ENCODE measurements at regions not wholly inside any gene's neighbourhood (a gene's known extent, or its start where the extent isn't known, plus 50 kb on each side); places are given as distances from the start of the nearest gene placed in this dataset.

DNA sequence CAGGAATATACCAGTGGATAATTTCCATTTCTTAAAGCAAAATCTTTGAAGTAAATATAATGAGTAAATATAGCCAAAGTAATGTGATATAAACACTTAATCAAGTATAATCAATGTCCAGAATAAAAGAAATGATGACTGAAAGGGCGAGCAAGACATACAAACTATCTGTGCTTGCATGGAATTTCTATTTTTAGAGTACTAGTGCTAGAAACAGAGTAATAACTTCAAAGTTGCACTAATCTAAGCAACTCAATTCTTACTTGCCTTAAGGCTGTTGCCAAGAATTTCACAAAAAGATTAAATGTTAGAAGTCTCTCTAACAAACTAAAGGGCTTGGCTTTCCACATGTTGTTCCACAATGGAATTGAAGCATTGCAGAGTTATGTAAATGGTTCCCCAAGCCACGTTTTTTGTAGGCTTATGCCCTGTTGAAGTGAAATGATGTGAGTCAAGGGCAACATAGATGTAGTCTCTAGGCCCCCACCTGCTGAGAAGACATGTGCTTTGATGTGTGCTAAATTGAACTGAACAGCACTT lies 175.0 kb upstream of the LMNTD1 start:
- no peak overlapping the region for H3K4me3 ChIP-seq
- intact Hi-C loops (cut with DNase I; ENCODE audit: low total_unique reads) = no loop called here

DNA sequence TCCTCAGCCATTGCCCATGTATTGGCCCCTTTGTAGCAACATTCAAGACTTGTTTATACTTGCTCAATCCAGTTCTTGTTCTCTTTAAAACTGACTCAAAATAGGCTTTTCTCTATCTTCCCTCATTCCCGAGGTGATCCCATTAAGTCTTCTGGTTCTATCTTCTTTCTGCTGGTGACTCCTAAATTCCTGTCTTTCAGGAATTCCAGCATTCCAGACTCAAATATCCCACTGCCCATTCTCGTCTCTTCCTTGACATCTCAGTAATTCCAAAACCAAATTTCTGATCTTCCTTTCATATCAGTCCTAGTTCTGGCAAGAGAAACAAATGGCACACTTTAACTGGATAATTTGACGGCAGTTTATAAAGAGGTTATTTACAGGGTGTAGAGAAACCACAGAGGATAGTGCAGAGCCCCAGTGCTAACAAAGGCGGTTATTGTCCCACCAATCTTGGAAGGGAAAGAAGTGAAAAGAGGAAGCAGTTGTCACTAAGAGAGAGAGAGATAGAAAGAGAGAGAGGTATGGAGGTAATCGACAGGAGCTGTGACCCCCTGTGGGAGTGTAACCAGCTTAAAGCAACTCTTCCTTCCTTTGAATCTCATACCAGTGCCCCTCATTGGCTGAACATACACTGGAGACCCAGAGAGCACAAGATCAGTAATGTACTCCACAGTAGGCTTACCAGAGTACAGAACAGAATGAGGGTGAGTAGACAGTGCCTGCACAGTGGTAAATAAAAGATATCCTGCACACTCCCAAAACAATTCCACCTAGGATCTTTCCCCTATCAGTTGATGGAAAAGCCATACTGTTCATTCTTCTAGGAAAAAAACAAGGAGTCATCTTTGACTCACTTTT lies 177.6 kb upstream of the LMNTD1 start:
- no peak for DNase-seq
- no peaks in the 10 kb centered on the region for H3K27me3 ChIP-seq
- H3K36me3 ChIP-seq = no peaks in the 10 kb centered on the region
- no peaks in the 10 kb centered on the region for H3K4me1 ChIP-seq
- H3K9me3 ChIP-seq = no peaks in the 10 kb centered on the region
- H3K27ac ChIP-seq = no peak overlapping the region
- no peak for TF ChIP-seq POLR2A (IDR thresholded peaks at IDR 0.05)
- TF ChIP-seq, protein P1, sequence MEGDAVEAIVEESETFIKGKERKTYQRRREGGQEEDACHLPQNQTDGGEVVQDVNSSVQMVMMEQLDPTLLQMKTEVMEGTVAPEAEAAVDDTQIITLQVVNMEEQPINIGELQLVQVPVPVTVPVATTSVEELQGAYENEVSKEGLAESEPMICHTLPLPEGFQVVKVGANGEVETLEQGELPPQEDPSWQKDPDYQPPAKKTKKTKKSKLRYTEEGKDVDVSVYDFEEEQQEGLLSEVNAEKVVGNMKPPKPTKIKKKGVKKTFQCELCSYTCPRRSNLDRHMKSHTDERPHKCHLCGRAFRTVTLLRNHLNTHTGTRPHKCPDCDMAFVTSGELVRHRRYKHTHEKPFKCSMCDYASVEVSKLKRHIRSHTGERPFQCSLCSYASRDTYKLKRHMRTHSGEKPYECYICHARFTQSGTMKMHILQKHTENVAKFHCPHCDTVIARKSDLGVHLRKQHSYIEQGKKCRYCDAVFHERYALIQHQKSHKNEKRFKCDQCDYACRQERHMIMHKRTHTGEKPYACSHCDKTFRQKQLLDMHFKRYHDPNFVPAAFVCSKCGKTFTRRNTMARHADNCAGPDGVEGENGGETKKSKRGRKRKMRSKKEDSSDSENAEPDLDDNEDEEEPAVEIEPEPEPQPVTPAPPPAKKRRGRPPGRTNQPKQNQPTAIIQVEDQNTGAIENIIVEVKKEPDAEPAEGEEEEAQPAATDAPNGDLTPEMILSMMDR (IDR thresholded peaks at IDR 0.05) = no peak
- intact Hi-C loops (cut with DNase I; ENCODE audit: low total_unique reads) = no loop called here
- H3K4me3 ChIP-seq = no peak overlapping the region

More for the DNA sequence above, 175.0 kb upstream of the LMNTD1 start:
- DNase-seq = no peak
- no peak for TF ChIP-seq POLR2A (IDR thresholded peaks at IDR 0.05)
- TF ChIP-seq, protein P1 (IDR thresholded peaks at IDR 0.05) = no peak
- no peaks in the 10 kb centered on the region for H3K9me3 ChIP-seq
- no peaks in the 10 kb centered on the region for H3K27me3 ChIP-seq
- no peaks in the 10 kb centered on the region for H3K4me1 ChIP-seq
- H3K36me3 ChIP-seq = no peaks in the 10 kb centered on the region
- H3K27ac ChIP-seq = no peak overlapping the region

DNA sequence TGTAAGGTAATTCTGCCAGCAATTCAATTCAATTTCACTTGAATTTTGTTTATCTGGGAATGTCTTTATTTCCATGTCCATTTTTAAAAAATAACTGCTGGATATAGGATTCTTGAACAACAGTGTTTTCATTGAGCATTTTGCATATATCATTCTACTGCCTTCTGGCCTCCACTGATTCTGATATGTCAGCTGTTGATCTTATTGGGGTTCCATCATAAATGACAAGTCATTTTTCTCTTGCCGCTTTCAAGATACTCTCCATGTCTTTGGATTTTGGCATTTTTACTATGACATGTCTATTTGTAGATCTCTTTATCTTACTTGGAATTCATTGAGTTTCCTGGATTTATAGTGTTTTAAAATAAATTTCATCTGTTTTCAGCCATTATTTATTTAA lies 180.5 kb upstream of the LMNTD1 start:
- intact Hi-C loops (cut with DNase I; ENCODE audit: low total_unique reads) = no loop called here
- Histone ChIP-seq H3K4me1 (no peaks in the 10 kb centered on the region), H3K4me3 (no peak overlapping the region), H3K27ac (no peak overlapping the region), H3K9me3 (no peaks in the 10 kb centered on the region), H3K27me3 (no peaks in the 10 kb centered on the region), H3K36me3 (no peaks in the 10 kb centered on the region)
- TF ChIP-seq, protein P1 (IDR thresholded peaks at IDR 0.05) = no peak
- TF ChIP-seq POLR2A (IDR thresholded peaks at IDR 0.05) = no peak
- DNase-seq = no peak

DNA sequence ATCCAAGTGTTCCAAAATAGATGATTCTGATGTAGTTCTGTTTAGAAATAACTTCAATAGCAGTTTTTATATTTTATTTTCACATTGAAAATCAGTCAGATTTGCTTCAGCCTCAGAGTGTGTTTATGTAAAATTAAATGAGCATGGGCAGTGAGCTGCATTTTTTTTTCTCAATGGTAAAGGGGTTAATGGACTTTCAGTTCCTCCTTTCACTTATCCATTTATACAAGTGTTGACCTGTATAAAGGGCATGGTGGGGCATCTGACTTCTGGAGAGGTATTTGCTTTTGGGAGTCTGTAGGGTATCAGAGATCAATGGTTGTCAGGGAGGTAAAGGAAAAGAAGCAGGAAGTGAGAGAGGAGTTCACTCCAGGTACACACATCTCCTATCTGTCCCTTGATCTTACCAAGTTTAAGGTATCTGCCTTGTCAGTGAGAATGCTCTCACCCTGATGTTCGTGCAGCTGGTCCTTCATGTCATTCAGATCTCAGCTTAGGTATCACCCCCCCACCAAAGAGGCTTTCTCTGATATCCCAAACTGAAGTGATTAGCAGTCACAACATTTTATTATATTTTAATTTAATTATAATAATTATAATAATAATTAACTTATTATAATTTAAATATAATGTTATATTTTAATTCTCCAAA lies 181.6 kb upstream of the LMNTD1 start:
- H3K4me1 ChIP-seq = no peaks in the 10 kb centered on the region
- H3K27me3 ChIP-seq = no peaks in the 10 kb centered on the region
- no peaks in the 10 kb centered on the region for H3K9me3 ChIP-seq
- no peaks in the 10 kb centered on the region for H3K36me3 ChIP-seq
- no peak for TF ChIP-seq POLR2A (IDR thresholded peaks at IDR 0.05)
- intact Hi-C loops (cut with DNase I; ENCODE audit: low total_unique reads) = no loop called here
- no peak overlapping the region for H3K4me3 ChIP-seq
- H3K27ac ChIP-seq = no peak overlapping the region
- no peak for DNase-seq

DNA sequence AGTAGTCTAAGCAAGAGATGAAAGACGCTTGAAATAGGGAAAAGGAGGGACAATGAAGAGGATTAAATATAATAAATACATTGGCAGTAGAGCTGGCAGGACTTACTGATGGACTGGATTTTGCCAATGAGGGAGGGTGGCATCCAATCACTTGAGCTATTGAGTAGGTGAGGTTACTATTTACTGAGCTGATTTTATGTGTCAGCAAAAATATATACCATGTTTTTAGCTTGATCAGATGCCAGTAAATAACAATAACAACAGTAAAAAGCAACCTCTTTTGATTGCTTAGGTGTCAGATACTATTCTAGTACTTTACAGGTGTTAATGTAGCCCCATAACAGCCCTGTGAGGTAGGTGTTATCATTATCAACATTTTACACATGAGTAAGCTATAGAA lies 187.5 kb upstream of the LMNTD1 start:
- intact Hi-C loops (cut with DNase I; ENCODE audit: low total_unique reads) = no loop called here
- Histone ChIP-seq H3K9me3 (no peaks in the 10 kb centered on the region), H3K27me3 (no peaks in the 10 kb centered on the region), H3K4me1 (no peaks in the 10 kb centered on the region), H3K27ac (no peak overlapping the region), H3K4me3 (no peak overlapping the region), H3K36me3 (no peaks in the 10 kb centered on the region)
- TF ChIP-seq, protein P1 (IDR thresholded peaks at IDR 0.05) = no peak
- TF ChIP-seq POLR2A (IDR thresholded peaks at IDR 0.05) = no peak
- DNase-seq = no peak
